Transverse colon (tissue), 4 donors: ENCODE measurements at regions not wholly inside any gene's neighbourhood (a gene's known extent, or its start where the extent isn't known, plus 50 kb on each side); places are given as distances from the start of the nearest gene placed in this dataset.

ENCODE experiments used
- DNase-seq: peaks from one replicate; pipeline ENCODE4 v3.0.0-alpha.2; 2019
- H3K27ac ChIP-seq, 4 donors: fragments of 200-600 bp; sonication (generic); 2 replicates each; pipeline ENCODE4 v1.5.1; 2016 to 2018; ENCODE audit warnings: inconsistent platforms in 4 of 4
- H3K27me3 ChIP-seq: fragments of 200-600 bp; sonication (generic); 2 replicates; pipeline ENCODE4 v1.5.1; 2017; ENCODE audit warnings: inconsistent platforms
- H3K36me3 ChIP-seq, 4 donors: fragments of 200-600 bp; sonication (generic); 2 replicates each; pipeline ENCODE4 v1.5.1; 2017 to 2019; ENCODE audit warnings: inconsistent platforms in 4 of 4
- H3K4me1 ChIP-seq, 4 donors: fragments of 200-600 bp; sonication (generic); 2 replicates each; pipeline ENCODE4 v1.5.1; 2017 to 2020; ENCODE audit warnings: inconsistent platforms in 4 of 4
- H3K4me3 ChIP-seq, 4 donors: fragments of 200-600 bp; sonication (generic); 1 replicate in 1 of 4; 2 replicates in 3 of 4; pipeline versions ENCODE4 v1.5.1 to v1.6.1; 2017 to 2019; ENCODE audit warnings: inconsistent platforms in 4 of 4
- H3K9me3 ChIP-seq, 2 donors: fragments of 200-600 bp; sonication (generic); 2 replicates each; pipeline ENCODE4 v1.5.1; 2017 to 2019; ENCODE audit warnings: inconsistent platforms in 2 of 2
- EP300 ChIP-seq: sonication (generic); formaldehyde crosslinking; IDR thresholded peaks from one replicate; pipeline ENCODE4 v1.6.1; 2017; ENCODE audit warnings: antibody characterized with exemption, low read depth
- POLR2A ChIP-seq: fragments of 450-650 bp; IDR thresholded peaks from one replicate; pipeline ENCODE4 v1.6.1; 2016; ENCODE audit warnings: antibody characterized with exemption, mild to moderate bottlenecking, moderate library complexity
- POLR2AphosphoS5 ChIP-seq, 3 donors: sonication (generic); formaldehyde crosslinking; IDR thresholded peaks; one replicate each; pipeline ENCODE4 v1.6.1; 2016; ENCODE audit warnings: antibody characterized with exemption in 3 of 3
- whole genome bisulfite sequencing, 2 donors: methylation state at CpG; one replicate each; pipeline ENCODE4 v1.1.5; 2018; ENCODE audit warnings: low coverage in 1 of 2; 5-methylcytosine and 5-hydroxymethylcytosine counted together
- in situ Hi-C, 4 donors: fragments of 200-750 bp; cut with MboI; loops; one replicate each; pipeline versions ENCODE4 v1.15.0 to v1.15.1; 2017; ENCODE audit warnings: low sequenced_read_pairs in 3 of 4, low pct_ligation_motif_present in 1 of 4, low pct_unique_long_range_greater_than_20kb in 1 of 4
- intact Hi-C: fragments of 100-400 bp; cut with DNase I; formaldehyde crosslinking; loops from one replicate; pipeline ENCODE4 v1.15.1; 2023; ENCODE audit warnings: low total_unique reads
- TF ChIP-seq, protein P1 (sequence below), 5 experiments: fragments of 200-600 bp in 3 of 5; fragments of 450-650 bp in 2 of 5; sonication (generic) in 3 of 5; IDR thresholded peaks; 1 replicate in 2 of 5; 2 replicates in 3 of 5; pipeline ENCODE4 v1.5.1; 2016 to 2017; ENCODE audit warnings: antibody characterized with exemption in 5 of 5, inconsistent platforms in 3 of 5, mild to moderate bottlenecking in 2 of 5, moderate library complexity in 1 of 5

- 71 to 87% methylated on average over 3 to 4 of the region's 4 CpGs for WGBS, 2 donors
- in situ Hi-C loops, result no loop called here
Observed at GRCh38 chr11:38046571-38047135, 1448.6 kb upstream of the RAG2 start.

GRCh38 chr11:38043060-38043459 lies 1445.0 kb upstream of the RAG2 start:
- no peaks in the 10 kb centered on the region for H3K4me1 ChIP-seq
- no peaks in the 10 kb centered on the region for H3K9me3 ChIP-seq
- no peak overlapping the region for H3K4me3 ChIP-seq
- 71 to 84% methylated on average over 3 of the region's 3 CpGs for WGBS, 2 donors
- intact Hi-C loops, result no loop called here
- no peaks in the 10 kb centered on the region for H3K36me3 ChIP-seq
- H3K27ac ChIP-seq, result no peak overlapping the region
- in situ Hi-C loops, result no loop called here
- no peak for DNase-seq
- no peaks in the 10 kb centered on the region for H3K27me3 ChIP-seq
- TF ChIP-seq POLR2A (no peak), POLR2AphosphoS5 (IDR thresholded peaks at IDR 0.05) (no peak), EP300 (no peak)
- TF ChIP-seq, protein P1, sequence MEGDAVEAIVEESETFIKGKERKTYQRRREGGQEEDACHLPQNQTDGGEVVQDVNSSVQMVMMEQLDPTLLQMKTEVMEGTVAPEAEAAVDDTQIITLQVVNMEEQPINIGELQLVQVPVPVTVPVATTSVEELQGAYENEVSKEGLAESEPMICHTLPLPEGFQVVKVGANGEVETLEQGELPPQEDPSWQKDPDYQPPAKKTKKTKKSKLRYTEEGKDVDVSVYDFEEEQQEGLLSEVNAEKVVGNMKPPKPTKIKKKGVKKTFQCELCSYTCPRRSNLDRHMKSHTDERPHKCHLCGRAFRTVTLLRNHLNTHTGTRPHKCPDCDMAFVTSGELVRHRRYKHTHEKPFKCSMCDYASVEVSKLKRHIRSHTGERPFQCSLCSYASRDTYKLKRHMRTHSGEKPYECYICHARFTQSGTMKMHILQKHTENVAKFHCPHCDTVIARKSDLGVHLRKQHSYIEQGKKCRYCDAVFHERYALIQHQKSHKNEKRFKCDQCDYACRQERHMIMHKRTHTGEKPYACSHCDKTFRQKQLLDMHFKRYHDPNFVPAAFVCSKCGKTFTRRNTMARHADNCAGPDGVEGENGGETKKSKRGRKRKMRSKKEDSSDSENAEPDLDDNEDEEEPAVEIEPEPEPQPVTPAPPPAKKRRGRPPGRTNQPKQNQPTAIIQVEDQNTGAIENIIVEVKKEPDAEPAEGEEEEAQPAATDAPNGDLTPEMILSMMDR (IDR thresholded peaks at IDR 0.05), result no peak

More at GRCh38 chr11:38046571-38047135, 1448.6 kb upstream of the RAG2 start:
- Histone ChIP-seq H3K9me3 (no peaks in the 10 kb centered on the region), H3K4me3 (no peak overlapping the region), H3K27me3 (no peaks in the 10 kb centered on the region), H3K36me3 (no peaks in the 10 kb centered on the region), H3K4me1 (no peaks in the 10 kb centered on the region), H3K27ac (no peak overlapping the region)
- TF ChIP-seq, protein P1 (IDR thresholded peaks at IDR 0.05), result no peak
- TF ChIP-seq POLR2A (no peak), POLR2AphosphoS5 (IDR thresholded peaks at IDR 0.05) (no peak), EP300 (no peak)
- DNase-seq, result no peak
- intact Hi-C loops, result no loop called here

DNA sequence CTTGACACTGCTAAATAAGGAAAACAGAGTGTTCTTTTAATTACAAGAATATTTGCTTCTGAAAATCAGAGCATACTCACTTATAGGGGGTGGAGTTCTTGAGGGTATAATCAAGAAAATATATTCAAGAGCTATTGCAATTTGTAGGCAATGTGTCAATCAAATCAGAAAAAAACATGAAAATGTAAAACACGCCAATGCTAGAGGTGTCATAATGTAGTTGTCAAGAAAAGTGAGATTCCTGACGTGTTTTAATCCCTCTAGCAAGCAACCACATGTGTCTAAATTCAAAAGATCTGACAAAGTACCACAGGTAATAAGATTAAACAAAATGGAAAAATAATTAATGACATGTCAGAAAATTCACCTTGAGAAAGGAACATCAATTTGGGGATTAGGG lies 1440.7 kb upstream of the RAG2 start:
- intact Hi-C loops (no loop called here), in situ Hi-C loops (no loop called here)
- Histone ChIP-seq H3K9me3 (no peaks in the 10 kb centered on the region), H3K27ac (no peak overlapping the region), H3K4me3 (no peak overlapping the region), H3K36me3 (no peaks in the 10 kb centered on the region), H3K27me3 (no peaks in the 10 kb centered on the region), H3K4me1 (no peaks in the 10 kb centered on the region)
- no peak for DNase-seq
- TF ChIP-seq EP300, result no peak
- no peak for TF ChIP-seq POLR2A
- no peak for TF ChIP-seq POLR2AphosphoS5 (IDR thresholded peaks at IDR 0.05)
- TF ChIP-seq, protein P1 (IDR thresholded peaks at IDR 0.05), result no peak
- WGBS, 2 donors, result 71 to 79% methylated on average over 2 of the region's 2 CpGs

GRCh38 chr11:38019072-38019775 lies 1421.2 kb upstream of the RAG2 start:
- Histone ChIP-seq H3K4me1 (no peaks in the 10 kb centered on the region), H3K36me3 (no peaks in the 10 kb centered on the region), H3K27me3 (no peaks in the 10 kb centered on the region), H3K4me3 (no peak overlapping the region), H3K9me3 (peaks cover 0 to 3% of the 10 kb centered on the region in 2 donors), H3K27ac (no peak overlapping the region)
- intact Hi-C loops, result no loop called here
- no peak for DNase-seq
- 90% methylated on average over 5 of the region's 5 CpGs; no CpG with 5 or more reads in 1 of the 2 donors for WGBS, 2 donors
- TF ChIP-seq POLR2AphosphoS5 (IDR thresholded peaks at IDR 0.05) (no peak), EP300 (no peak), POLR2A (no peak)
- TF ChIP-seq, protein P1 (IDR thresholded peaks at IDR 0.05), result no peak
- in situ Hi-C loops, result no loop called here
